IMR-90 (cell line): ENCODE measurements at regions not wholly inside any gene's neighbourhood (a gene's known extent, or its start where the extent isn't known, plus 50 kb on each side); places are given as distances from the start of the nearest gene placed in this dataset.

Source experiments
- ATAC-seq: fragments of 200-7000 bp; cut with Tn5 transposase; 2 replicates; pipeline ENCODE4 v1.9.1; 2020; ENCODE audit warnings: low read depth, mild to moderate bottlenecking, moderate library complexity
- BruUV-seq: library from RNA; stranded (reverse); fragments of 400-500 nt; replicated peaks from 2 replicates; lab custom pipeline; 2021; lab: Mats Ljungman, UMichigan
- CTCF ChIA-PET: fragments of 300-600 bp; formaldehyde crosslinking; extraction: SDS; loops from one replicate; lab custom pipeline; 2021; ENCODE audit warnings: antibody characterized with exemption; lab: Yijun Ruan, JAX
- POLR2A ChIA-PET: fragments of 300-600 bp; sonication (Branson Sonifier 250); formaldehyde crosslinking; loops from one replicate; lab custom pipeline; 2022; ENCODE audit warnings: antibody characterized with exemption; ENCODE audit not compliant: unreplicated experiment; lab: Charles Lee
- DNase-seq: peaks from one replicate; pipeline ENCODE4 v3.0.0; 2013
- H2AFZ ChIP-seq: replicated peaks from 2 replicates; pipeline ENCODE3; 2013; ENCODE audit warnings: low read length, mild to moderate bottlenecking; ENCODE audit not compliant: poor library complexity
- H2AK5ac ChIP-seq: 2 replicates; pipeline ENCODE4 v1.6.1; 2013; ENCODE audit warnings: low read depth, low read length, inconsistent platforms
- H2AK9ac ChIP-seq: replicated peaks from 2 replicates; pipeline ENCODE3; 2013; ENCODE audit warnings: mild to moderate bottlenecking, low read depth, low read length, moderate library complexity; ENCODE audit not compliant: poor library complexity
- H2BK120ac ChIP-seq: 2 replicates; pipeline ENCODE4 v1.6.1; 2013; ENCODE audit warnings: low read depth, low read length, inconsistent platforms
- H2BK15ac ChIP-seq: 3 replicates; pipeline ENCODE4 v1.6.1; 2013; ENCODE audit warnings: low read depth, low read length, inconsistent platforms
- H2BK20ac ChIP-seq: 2 replicates; pipeline ENCODE4 v1.6.1; 2013; ENCODE audit warnings: low read depth, mild to moderate bottlenecking, inconsistent platforms, low read length, moderate library complexity
- H2BK5ac ChIP-seq: 2 replicates; pipeline ENCODE4 v1.6.1; 2013; ENCODE audit warnings: mild to moderate bottlenecking, low read depth, low read length, inconsistent platforms; ENCODE audit not compliant: poor library complexity, severe bottlenecking
- H3K14ac ChIP-seq: replicated peaks from 2 replicates; pipeline ENCODE4 v1.6.1; 2013; ENCODE audit warnings: low read depth, low read length, inconsistent platforms
- H3K18ac ChIP-seq: 2 replicates; pipeline ENCODE4 v1.6.1; 2013; ENCODE audit warnings: low read depth, low read length, control low read depth
- H3K23ac ChIP-seq: 2 replicates; pipeline ENCODE4 v1.6.1; 2013; ENCODE audit warnings: low read depth, low read length, inconsistent platforms
- H3K27ac ChIP-seq: 2 replicates; pipeline ENCODE4 v1.5.1; 2013; ENCODE audit warnings: mild to moderate bottlenecking, control low read depth, low read length; ENCODE audit not compliant: insufficient read depth
- H3K27me3 ChIP-seq: 2 replicates; pipeline ENCODE4 v1.6.1; 2013; ENCODE audit warnings: low read length; ENCODE audit not compliant: control insufficient read depth, insufficient read depth
- H3K36me3 ChIP-seq: 2 replicates; pipeline ENCODE4 v1.6.1; 2013; ENCODE audit warnings: low read length, mixed read lengths; ENCODE audit not compliant: control insufficient read depth, insufficient read depth
- H3K4ac ChIP-seq: 2 replicates; pipeline ENCODE4 v1.6.1; 2013; ENCODE audit warnings: low read depth, low read length, inconsistent platforms
- H3K4me1 ChIP-seq: 2 replicates; pipeline ENCODE4 v1.6.1; 2013; ENCODE audit warnings: low read length, mixed read lengths; ENCODE audit not compliant: control insufficient read depth, insufficient read depth
- H3K4me2 ChIP-seq: 2 replicates; pipeline ENCODE4 v1.6.1; 2013; ENCODE audit warnings: low read depth, mild to moderate bottlenecking, control low read depth, low read length, moderate library complexity
- H3K4me3 ChIP-seq: 2 replicates; pipeline ENCODE4 v1.5.1; 2013; ENCODE audit warnings: low read depth, mild to moderate bottlenecking, control low read depth, low read length, moderate library complexity; ENCODE audit not compliant: insufficient read depth
- H3K56ac ChIP-seq: 2 replicates; pipeline ENCODE4 v1.6.1; 2013; ENCODE audit warnings: low read length, inconsistent platforms; ENCODE audit not compliant: insufficient read depth; ENCODE audit errors: extremely low read depth
- H3K79me1 ChIP-seq, 2 experiments: 2 replicates each; pipeline ENCODE4 v1.6.1; 2013; ENCODE audit warnings: low read length in 2 of 2, inconsistent platforms in 1 of 2, low read depth in 1 of 2
- H3K9ac ChIP-seq: 2 replicates; pipeline ENCODE4 v1.6.1; 2013; ENCODE audit warnings: low read depth, low read length, control low read depth
- H3K9me1 ChIP-seq: 2 replicates; pipeline ENCODE4 v1.6.1; 2013; ENCODE audit warnings: low read length, inconsistent platforms; ENCODE audit not compliant: insufficient read depth
- H3K9me3 ChIP-seq: 2 replicates; pipeline ENCODE4 v1.6.1; 2013; ENCODE audit warnings: low read length; ENCODE audit not compliant: control insufficient read depth, insufficient read depth
- H4K20me1 ChIP-seq: 2 replicates; pipeline ENCODE4 v1.6.1; 2013; ENCODE audit warnings: low read length, inconsistent platforms; ENCODE audit not compliant: insufficient read depth
- H4K5ac ChIP-seq: 2 replicates; pipeline ENCODE4 v1.6.1; 2013; ENCODE audit warnings: mild to moderate bottlenecking, low read depth, low read length, control low read depth
- H4K8ac ChIP-seq, 2 experiments: 2 replicates each; pipeline ENCODE4 v1.6.1; 2013; ENCODE audit warnings: low read depth in 2 of 2, low read length in 2 of 2, control low read depth in 1 of 2, inconsistent platforms in 1 of 2
- H4K91ac ChIP-seq: 2 replicates; pipeline ENCODE4 v1.6.1; 2013; ENCODE audit warnings: low read depth, low read length, inconsistent platforms; ENCODE audit not compliant: insufficient read depth
- BHLHE40 ChIP-seq: fragments of 150-350 bp; IDR thresholded peaks from 2 replicates; pipeline ENCODE4 v1.6.1; 2016; ENCODE audit warnings: mild to moderate bottlenecking, low read depth, low read length
- CTCF ChIP-seq: conservative IDR thresholded peaks from 2 replicates; pipeline ENCODE4 v1.5.1; 2012; ENCODE audit warnings: mild to moderate bottlenecking, low read depth, low read length, improper control_type of control experiment
- MAZ ChIP-seq: IDR thresholded peaks from 2 replicates; pipeline ENCODE4 v1.6.1; 2012; ENCODE audit warnings: low read depth, mild to moderate bottlenecking, low read length, improper control_type of control experiment, moderate library complexity, borderline replicate concordance
- WGBS, 2 experiments: methylation state at CpG; one replicate each; pipeline versions ENCODE4 v1.1.5 to v1.1.7; 2013; ENCODE audit warnings: missing lambda C conversion rate in 2 of 2; ENCODE audit not compliant: insufficient read length in 1 of 2; ENCODE audit errors: extremely low coverage in 2 of 2; 5-methylcytosine and 5-hydroxymethylcytosine counted together
- dilution Hi-C: fragments of 300-500 bp; cut with HindIII; formaldehyde crosslinking; loops from one replicate; pipeline ENCODE4 v1.14.3; 2018; ENCODE audit warnings: low sequenced_read_pairs; ENCODE audit not compliant: unreplicated experiment
- in situ Hi-C: fragments of 300-500 bp; cut with MboI; formaldehyde crosslinking; loops from 3 replicates; pipeline ENCODE4 v1.14.3; 2019; ENCODE audit warnings: low sequenced_read_pairs, inconsistent platforms, mixed read lengths
- intact Hi-C: fragments of 100-400 bp; cut with micrococcal nuclease; formaldehyde crosslinking; loops from 2 replicates; pipeline ENCODE4 v1.10.0; 2022

- dilution Hi-C loops (no loop called here), in situ Hi-C loops (no loop called here), intact Hi-C loops (no loop called here)
- H4K20me1 ChIP-seq, result no peaks in the 10 kb centered on the region
- no peak overlapping the region for H3K56ac ChIP-seq
- H3K18ac ChIP-seq, result no peak overlapping the region
- no peaks in the 10 kb centered on the region; a peak in 1 of 4 replicates for H3K79me1 ChIP-seq
- no peak overlapping the region for H3K27ac ChIP-seq
- H2AK5ac ChIP-seq, result no peak overlapping the region
- H3K9ac ChIP-seq, result no peak overlapping the region
- H3K4me1 ChIP-seq, result 0 out of 2 replicates have a peak, but pooled peaks cover 2% of the 10 kb centered on the region
- H3K14ac ChIP-seq, result no peak overlapping the region
- no peaks in the 10 kb centered on the region for H3K27me3 ChIP-seq
- H4K8ac ChIP-seq, result no peak overlapping the region
- H2BK5ac ChIP-seq, result no peak overlapping the region
- no peak overlapping the region for H3K4me2 ChIP-seq
- TF ChIP-seq MAZ (no peak), BHLHE40 (no peak), CTCF (no peak)
- H3K4ac ChIP-seq, result no peak overlapping the region
- no TSS peak for BruUV-seq
- H2AK9ac ChIP-seq, result no peak overlapping the region
- H2BK120ac ChIP-seq, result no peak overlapping the region
- no peak overlapping the region for H4K91ac ChIP-seq
- 0 out of 2 replicates have a peak, but pooled peaks cover 3% of the 10 kb centered on the region for H3K9me3 ChIP-seq
- no peak overlapping the region for H4K5ac ChIP-seq
- DNase-seq (no peak), ATAC-seq (no peak)
- ChIA-PET POLR2A (no interaction called here), CTCF (interaction anchor here (0.9 kb wide), 1 partner anchor 201 kb away, joined by 3 read pairs; no protein-coding TSS in a partner anchor)
- no peak overlapping the region for H2AFZ ChIP-seq
- no peak overlapping the region for H2BK15ac ChIP-seq
- H3K23ac ChIP-seq, result no peak overlapping the region
- no peak overlapping the region for H3K4me3 ChIP-seq
- H2BK20ac ChIP-seq, result no peak overlapping the region
- H3K9me1 ChIP-seq, result no peaks in the 10 kb centered on the region; the same call in 1 of the 2 replicates
- no CpG with 5 or more reads among the region's 2 CpGs for WGBS, 2 experiments
- no peaks in the 10 kb centered on the region for H3K36me3 ChIP-seq
Measured at GRCh38 chr4:114177628-114178027, 198.2 kb upstream of the ARSJ start.
